ENCODE measurements at regions not wholly inside any gene's neighbourhood (a gene's known extent, or its start where the extent isn't known, plus 50 kb on each side); places are given as distances from the start of the nearest gene placed in this dataset.
"Not testable (repeated sequence)": the region's sequence is repeated elsewhere in the genome, so short reads cannot be mapped to it uniquely, and the experiment has no call there.

DNA sequence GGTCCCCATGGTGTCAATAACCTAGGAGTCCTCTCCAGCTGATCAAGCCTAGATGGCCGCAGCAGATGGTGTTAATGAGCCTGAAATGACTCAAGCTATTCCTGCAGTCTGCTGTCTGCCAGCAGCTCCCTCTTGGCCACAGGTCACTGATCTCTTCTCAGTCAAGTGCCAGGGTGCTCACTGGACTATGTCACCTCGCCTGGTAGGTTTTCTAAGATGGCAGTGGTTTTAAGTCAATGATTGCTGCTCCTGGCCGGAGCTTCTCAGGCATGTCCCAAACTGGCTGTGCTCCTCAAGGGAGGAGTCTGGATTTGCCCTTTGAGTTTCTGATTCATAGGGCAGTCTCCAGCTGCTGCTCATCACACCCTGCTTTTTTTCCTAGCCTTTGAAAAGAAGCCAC, 58.6 kb upstream of the SHISA6 start:
- DNase-seq (ENCODE audit: low read depth in 2 of 3, low spot score in 2 of 3): no peak

- DNase-seq (ENCODE audit: low read depth in 2 of 3, low spot score in 2 of 3): no peak
Measured at GRCh38 chr17:11178581-11178980, 62.4 kb upstream of the SHISA6 start.

GRCh38 chr17:11177340-11177739, 63.7 kb upstream of the SHISA6 start:
- DNase-seq (ENCODE audit: low read depth in 2 of 3, low spot score in 2 of 3): no peak

DNA sequence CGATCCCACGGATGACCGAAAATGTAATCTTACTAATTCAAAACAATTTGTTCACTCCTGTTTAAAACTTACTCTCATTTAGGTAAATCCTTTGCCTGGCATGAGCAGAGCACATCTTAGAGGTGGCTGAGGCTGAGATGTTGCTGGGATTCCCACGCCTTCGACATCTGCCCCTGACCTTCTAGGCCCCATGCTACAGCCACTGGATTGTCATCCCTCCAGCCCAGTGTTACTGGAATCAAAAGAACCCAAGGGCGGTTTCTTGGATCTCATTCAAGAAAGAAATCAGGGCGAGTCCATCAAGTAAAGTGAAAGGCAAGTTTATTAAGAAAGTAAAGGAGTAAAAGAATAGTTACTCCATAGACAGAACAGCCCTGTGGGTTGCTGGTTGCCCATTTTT, 64.5 kb upstream of the SHISA6 start:
- no peak for DNase-seq (ENCODE audit: low read depth in 2 of 3, low spot score in 2 of 3)

DNA sequence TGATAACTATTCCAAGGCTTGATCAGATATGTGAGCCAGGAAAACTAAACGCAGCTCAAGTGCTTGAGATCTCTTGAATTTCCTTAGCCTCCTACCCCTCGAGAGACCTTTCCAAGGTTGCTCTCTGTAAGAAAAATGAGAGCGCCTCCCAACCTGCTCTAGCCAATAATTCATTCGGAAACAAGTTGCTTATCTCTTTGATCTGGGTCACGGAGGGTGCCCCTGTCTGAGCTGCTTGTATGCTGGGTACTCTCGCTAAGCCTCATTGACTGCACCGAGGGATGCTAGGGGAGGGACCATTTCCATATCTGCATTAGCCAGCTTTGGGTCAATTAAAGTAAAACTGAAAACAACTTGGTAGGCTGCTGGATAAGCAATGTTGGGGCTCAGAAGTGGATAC, 70.1 kb upstream of the SHISA6 start:
- DNase-seq (ENCODE audit: low read depth in 2 of 3, low spot score in 2 of 3): no peak

DNA sequence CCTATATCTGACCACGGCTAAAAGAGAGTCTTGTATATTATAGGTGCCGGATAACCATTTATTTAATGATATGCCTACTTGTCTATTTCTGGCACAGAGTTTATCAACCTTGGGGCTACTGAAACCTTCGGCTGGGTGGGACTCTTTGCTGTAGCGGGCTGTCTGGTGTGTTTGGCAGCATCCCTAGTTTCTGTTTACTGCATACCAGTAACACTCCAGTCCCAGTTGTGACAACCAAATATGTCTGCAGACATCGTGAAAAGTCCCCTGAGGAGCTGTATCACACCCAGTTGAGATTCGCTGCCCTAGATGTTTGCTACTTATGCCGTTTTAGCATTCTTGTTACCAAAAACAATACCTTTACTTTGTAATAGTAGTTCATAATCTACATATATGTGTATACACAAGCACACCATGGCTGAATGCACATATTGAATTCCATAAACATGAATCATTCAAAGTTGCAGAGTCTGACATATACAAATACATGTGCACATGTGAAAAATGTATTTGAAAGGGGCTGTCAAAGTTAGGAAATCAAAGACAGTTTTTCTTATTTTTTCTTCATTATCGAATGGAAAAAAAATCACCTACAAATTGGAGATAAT, 89.1 kb upstream of the SHISA6 start:
- no peak for DNase-seq (ENCODE audit: low read depth in 2 of 3, low spot score in 2 of 3)

DNA sequence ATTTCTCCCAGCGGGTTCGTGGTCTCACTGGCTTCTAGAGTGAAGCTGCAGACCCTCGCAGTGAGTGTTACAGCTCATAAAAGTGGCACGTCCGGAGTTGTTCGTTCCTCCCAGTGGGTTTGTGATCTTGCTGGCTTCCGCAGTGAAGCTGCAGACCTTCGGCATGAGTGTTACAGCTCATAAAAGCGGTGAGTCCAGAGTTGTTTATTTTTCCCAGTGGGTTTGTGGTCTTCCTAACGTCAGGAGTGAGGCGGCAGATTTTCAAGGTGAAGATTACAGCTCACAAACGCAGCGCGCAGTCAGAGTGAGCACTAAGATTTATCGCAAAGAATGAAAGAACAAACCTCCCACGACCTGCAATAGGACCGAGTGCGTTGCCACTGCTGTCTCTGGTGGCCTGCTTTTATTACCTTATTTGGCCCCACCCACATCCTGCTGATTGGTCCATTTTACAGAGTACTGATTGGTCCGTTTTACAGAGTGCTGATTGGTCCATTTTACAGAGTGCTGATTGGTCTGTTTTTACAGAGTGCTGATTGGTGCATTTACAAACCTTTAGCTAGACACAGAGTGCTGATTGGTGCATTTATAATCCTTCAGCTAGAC, 90.0 kb upstream of the SHISA6 start:
- not testable (repeated sequence) for DNase-seq (ENCODE audit: low read depth in 2 of 3, low spot score in 2 of 3)

DNA sequence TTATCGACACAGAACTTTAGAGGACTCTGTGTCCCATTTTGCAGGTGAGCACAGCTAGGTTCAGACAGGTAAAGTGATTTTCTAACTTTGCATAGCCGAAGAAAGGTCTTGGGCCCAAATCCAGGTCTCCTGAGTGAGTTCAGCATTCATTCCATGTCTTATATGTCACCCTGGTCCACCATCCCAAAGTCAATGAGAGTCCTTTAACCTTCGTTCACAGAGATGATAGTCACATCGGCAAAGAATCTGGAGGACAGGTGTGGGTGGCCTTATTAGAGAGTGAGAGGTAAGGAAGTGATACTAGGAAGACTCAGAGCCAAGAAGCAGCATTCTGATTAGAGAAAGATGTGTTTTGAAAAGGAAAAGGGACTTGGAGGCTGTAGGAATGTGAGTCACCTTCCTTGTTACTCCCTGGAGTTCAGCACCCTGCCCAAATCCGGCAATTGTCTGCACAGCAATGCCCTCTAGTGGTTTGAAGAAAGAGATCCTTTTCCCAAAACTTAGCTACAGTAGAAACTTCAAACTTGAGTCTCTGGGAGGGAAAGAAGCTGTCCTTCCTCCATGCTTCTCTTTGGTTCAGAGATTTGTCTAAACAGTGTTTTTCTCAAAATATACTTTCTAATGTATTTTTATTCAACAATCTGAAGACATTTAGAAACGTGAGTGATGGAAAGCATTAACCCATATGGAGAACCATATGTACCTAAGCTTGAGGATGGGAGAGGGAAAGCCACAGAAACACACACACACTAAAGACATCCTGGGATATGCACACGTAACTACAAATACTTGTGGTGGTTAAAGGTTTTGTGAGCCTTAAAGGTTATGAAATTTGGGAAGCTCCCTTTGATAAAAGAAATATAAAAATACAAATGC, 96.4 kb upstream of the SHISA6 start:
- DNase-seq (ENCODE audit: low read depth in 2 of 3, low spot score in 2 of 3): peak in 2 of 3 donors; percentile 9 to 15

DNA sequence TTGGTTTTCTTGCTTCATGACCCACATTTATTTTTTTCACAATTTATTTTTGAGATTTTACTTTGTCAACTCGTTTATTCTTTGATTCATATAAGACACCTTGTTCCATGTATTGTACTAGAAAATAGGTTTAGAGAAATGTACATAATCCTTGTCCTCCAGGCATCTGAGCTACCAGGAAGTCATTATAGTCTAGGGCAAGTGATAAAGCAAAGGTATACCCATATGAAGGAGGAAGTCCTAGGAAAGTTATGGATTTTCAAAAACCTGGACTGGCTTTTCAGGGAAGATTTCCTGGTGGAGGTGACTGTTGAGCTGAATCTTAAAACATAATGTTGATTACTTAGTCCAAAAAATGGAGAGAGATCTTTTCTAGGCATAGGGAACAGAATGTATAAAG, 98.8 kb upstream of the SHISA6 start:
- DNase-seq (ENCODE audit: low read depth in 2 of 3, low spot score in 2 of 3): no peak

- DNase-seq (ENCODE audit: low read depth in 2 of 3, low spot score in 2 of 3): no peak
Measured at GRCh38 chr17:11140501-11140900, 100.5 kb upstream of the SHISA6 start.

GRCh38 chr17:11140043-11140442, 101.0 kb upstream of the SHISA6 start:
- no peak for DNase-seq (ENCODE audit: low read depth in 2 of 3, low spot score in 2 of 3)

- no peak for DNase-seq (ENCODE audit: low read depth in 2 of 3, low spot score in 2 of 3)
Measured at GRCh38 chr17:11138023-11138422, 103.0 kb upstream of the SHISA6 start.

- no peak for DNase-seq (ENCODE audit: low read depth in 2 of 3, low spot score in 2 of 3)
Measured at GRCh38 chr17:11135819-11136218, 105.2 kb upstream of the SHISA6 start.

DNA sequence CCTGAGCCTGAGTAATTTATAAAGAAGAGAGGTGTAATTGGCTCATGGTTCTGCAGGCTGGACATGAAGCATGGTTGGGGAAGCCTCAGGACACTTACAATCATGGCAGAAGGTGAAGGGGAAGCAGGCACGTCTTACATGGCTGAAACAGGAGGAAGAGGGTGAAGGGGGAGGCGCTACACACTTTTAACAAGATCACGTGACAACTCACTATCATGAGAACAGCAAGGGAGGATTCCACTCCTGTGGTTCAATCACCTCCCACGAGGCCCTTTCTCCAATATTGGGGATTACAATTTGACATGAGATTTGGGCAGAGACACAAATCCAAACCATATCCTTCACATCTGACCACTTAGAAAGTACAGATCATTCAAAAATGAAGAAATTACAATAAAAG, 110.6 kb upstream of the SHISA6 start:
- no peak for DNase-seq (ENCODE audit: low read depth in 2 of 3, low spot score in 2 of 3)

- no peak for DNase-seq (ENCODE audit: low read depth in 2 of 3, low spot score in 2 of 3)
Measured at GRCh38 chr17:11122908-11123307, 118.1 kb upstream of the SHISA6 start.

GRCh38 chr17:11121341-11121985, 119.5 kb upstream of the SHISA6 start:
- DNase-seq (ENCODE audit: low read depth in 2 of 3, low spot score in 2 of 3): no peak

DNA sequence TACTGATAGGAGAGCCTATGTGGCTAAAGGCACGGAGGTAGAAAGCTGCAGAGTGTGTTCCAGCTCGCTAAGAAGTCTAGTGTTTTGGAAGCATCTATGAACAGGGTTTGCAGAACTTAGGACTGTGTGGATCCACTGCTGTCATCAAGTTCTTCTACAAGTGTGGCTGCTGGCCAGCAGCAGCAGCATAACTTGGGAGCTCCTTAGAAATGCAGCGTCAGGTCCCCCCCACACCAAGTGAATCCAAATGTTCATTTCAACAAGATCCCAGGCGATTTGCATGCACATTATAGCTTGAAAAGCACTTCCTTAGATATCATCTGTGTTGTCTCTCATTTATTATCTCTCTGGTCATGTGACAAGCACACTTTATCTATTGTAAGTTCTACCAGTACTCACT, 131.9 kb upstream of the SHISA6 start:
- no peak for DNase-seq (ENCODE audit: low read depth in 2 of 3, low spot score in 2 of 3)

- no peak for DNase-seq (ENCODE audit: low read depth in 2 of 3, low spot score in 2 of 3)
Measured at GRCh38 chr17:11105141-11105540, 135.9 kb upstream of the SHISA6 start.

DNA sequence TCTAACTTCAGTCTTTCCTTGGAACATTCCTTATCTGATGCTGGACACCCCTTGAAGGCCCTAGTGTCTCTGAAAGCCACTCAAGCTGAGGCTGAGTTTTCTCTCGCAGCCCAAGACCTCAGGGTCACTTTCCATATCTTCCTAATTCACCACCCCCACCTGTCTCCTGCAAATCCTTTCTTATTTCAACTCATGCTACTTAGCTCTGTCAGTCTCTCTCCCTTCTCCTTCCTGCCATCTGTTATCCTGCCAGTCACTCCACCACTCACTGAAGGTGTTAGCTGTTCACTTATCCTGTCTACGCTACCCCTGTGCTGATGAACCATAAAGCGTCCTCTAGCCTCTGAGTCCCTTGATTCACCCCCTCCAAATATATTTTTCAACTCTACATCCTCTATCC, 143.9 kb upstream of the SHISA6 start:
- DNase-seq (ENCODE audit: low read depth in 2 of 3, low spot score in 2 of 3): no peak

GRCh38 chr17:11094331-11094730, 146.7 kb upstream of the SHISA6 start:
- DNase-seq (ENCODE audit: low read depth in 2 of 3, low spot score in 2 of 3): no peak

- no peak for DNase-seq (ENCODE audit: low read depth in 2 of 3, low spot score in 2 of 3)
Measured at GRCh38 chr17:11086646-11087340, 154.2 kb upstream of the SHISA6 start.
